Rectal smooth muscle tissue (tissue), 1 donor: ENCODE measurements at regions not wholly inside any gene's neighbourhood (a gene's known extent, or its start where the extent isn't known, plus 50 kb on each side); places are given as distances from the start of the nearest gene placed in this dataset.
A peak's percentile ranks its signal among the peaks of the same experiment; 100 is the strongest.

Experiments
- H3K27ac ChIP-seq: one replicate; pipeline ENCODE4 v1.7.0; 2013; ENCODE audit warnings: low read depth, low read length, inconsistent platforms
- H3K27me3 ChIP-seq: one replicate; pipeline ENCODE4 v1.7.0; 2013; ENCODE audit warnings: low read length; ENCODE audit not compliant: control insufficient read depth, insufficient read depth
- H3K36me3 ChIP-seq: one replicate; pipeline ENCODE4 v1.7.0; 2013; ENCODE audit warnings: low read length; ENCODE audit not compliant: control insufficient read depth, insufficient read depth
- H3K4me1 ChIP-seq: one replicate; pipeline ENCODE4 v1.7.0; 2013; ENCODE audit warnings: low read length; ENCODE audit not compliant: control insufficient read depth, insufficient read depth
- H3K4me3 ChIP-seq: one replicate; pipeline ENCODE4 v1.7.0; 2013; ENCODE audit warnings: low read length
- H3K9ac ChIP-seq: one replicate; pipeline ENCODE4 v1.7.0; 2013; ENCODE audit warnings: low read length

DNA sequence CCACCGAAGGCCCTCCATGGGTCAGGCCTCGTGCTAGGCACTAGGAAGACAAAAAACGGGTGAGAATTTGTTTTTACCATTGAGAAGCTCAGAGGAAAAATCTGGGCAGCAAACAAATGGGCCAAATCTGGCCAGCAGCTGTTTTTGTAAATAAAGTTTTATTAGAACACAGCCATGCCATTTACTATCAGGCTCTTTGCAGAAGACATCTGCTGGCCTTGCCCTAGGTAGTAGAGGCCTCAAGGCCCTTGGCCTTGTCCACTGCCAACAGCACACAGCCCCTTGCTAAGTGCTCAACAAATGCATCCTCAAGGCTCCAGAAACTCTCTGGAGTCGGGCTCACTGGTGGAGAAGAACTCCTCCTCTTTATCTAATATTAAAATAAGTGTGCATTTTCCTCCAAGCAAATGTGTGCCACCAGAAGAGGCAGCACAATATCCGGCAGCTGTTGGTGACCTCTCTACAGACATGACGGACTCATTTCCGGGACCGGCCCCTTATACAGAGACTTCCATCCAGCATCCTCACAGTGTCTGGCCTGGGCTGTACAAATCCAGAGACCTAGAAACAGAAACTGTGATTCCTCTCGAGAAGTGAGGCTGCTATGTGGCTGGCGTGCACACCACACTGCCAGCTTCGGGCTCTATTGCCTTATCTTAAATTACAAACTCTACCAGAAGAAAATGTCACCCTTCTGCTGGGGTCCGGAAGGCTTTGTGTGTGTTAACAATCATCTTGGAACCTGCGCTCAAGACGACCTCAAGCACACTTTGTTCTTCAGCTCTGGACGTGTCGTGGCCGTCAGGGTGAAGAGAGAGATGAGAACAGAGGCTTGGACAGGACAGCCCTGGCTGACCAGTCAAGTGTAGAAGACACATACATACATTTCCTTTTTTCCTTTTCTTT lies 203.9 kb downstream of the TOMM20 start:
- Histone ChIP-seq H3K4me3 (no peak overlapping the region), H3K27me3 (no peaks in the 10 kb centered on the region), H3K9ac (no peak overlapping the region), H3K27ac (peak overlapping the region; percentile 28), H3K36me3 (no peaks in the 10 kb centered on the region), H3K4me1 (peaks cover 9% of the 10 kb centered on the region)

DNA sequence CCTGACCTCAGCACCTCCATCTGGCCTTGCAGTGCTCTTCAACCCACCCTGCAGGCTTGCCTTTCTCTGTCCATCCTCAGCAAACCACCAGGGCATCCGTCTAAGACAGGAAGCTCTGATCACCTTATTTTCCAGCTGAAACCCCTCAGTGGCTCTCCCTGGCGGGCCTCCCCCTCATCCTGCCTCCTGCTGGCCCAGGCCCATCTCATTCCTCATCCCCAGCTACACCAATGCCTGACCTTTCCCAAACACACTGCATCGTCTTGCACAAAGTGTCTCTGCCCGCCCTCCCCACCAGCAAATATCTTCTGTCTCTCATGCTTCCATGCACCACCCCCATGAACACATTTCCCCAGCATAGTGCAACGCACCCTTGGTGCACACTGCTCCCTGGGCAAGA lies 205.0 kb downstream of the TOMM20 start:
- Histone ChIP-seq H3K4me1 (peaks cover 18% of the 10 kb centered on the region), H3K36me3 (no peaks in the 10 kb centered on the region), H3K9ac (no peak overlapping the region), H3K4me3 (no peak overlapping the region), H3K27ac (no peak overlapping the region), H3K27me3 (no peaks in the 10 kb centered on the region)

DNA sequence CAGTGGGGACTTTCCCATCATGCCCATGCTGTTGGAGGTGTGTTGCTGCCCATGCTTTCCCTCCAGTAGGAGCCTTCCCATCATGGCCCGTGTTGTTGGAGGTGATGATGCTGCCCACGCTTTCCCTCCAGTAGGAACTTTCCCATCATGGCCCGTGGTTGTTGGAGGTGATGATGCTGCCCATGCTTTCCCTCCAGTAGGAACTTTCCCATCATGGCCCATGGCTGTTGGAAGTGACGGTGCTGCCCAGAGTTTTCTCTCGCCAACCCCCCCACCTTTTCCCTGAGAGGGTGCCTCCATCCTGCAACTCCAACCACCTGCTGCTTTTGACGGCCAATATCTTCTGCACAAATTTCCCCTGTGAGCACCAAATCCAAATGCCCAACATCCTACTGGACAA lies 205.7 kb downstream of the TOMM20 start:
- H3K9ac ChIP-seq = no peak overlapping the region
- H3K27ac ChIP-seq = no peak overlapping the region
- no peaks in the 10 kb centered on the region for H3K36me3 ChIP-seq
- H3K4me1 ChIP-seq = peaks cover 21% of the 10 kb centered on the region
- no peak overlapping the region for H3K4me3 ChIP-seq
- no peaks in the 10 kb centered on the region for H3K27me3 ChIP-seq

GRCh38 chr1:234921266-234922062 lies 207.2 kb downstream of the TOMM20 start:
- no peaks in the 10 kb centered on the region for H3K27me3 ChIP-seq
- no peaks in the 10 kb centered on the region for H3K36me3 ChIP-seq
- peaks cover 22% of the 10 kb centered on the region for H3K4me1 ChIP-seq
- H3K27ac ChIP-seq = no peak overlapping the region
- no peak overlapping the region for H3K9ac ChIP-seq
- H3K4me3 ChIP-seq = no peak overlapping the region

GRCh38 chr1:234920843-234921140 lies 207.8 kb downstream of the TOMM20 start:
- no peak overlapping the region for H3K27ac ChIP-seq
- peaks cover 23% of the 10 kb centered on the region for H3K4me1 ChIP-seq
- H3K27me3 ChIP-seq = no peaks in the 10 kb centered on the region
- H3K4me3 ChIP-seq = no peak overlapping the region
- no peak overlapping the region for H3K9ac ChIP-seq
- H3K36me3 ChIP-seq = no peaks in the 10 kb centered on the region

DNA sequence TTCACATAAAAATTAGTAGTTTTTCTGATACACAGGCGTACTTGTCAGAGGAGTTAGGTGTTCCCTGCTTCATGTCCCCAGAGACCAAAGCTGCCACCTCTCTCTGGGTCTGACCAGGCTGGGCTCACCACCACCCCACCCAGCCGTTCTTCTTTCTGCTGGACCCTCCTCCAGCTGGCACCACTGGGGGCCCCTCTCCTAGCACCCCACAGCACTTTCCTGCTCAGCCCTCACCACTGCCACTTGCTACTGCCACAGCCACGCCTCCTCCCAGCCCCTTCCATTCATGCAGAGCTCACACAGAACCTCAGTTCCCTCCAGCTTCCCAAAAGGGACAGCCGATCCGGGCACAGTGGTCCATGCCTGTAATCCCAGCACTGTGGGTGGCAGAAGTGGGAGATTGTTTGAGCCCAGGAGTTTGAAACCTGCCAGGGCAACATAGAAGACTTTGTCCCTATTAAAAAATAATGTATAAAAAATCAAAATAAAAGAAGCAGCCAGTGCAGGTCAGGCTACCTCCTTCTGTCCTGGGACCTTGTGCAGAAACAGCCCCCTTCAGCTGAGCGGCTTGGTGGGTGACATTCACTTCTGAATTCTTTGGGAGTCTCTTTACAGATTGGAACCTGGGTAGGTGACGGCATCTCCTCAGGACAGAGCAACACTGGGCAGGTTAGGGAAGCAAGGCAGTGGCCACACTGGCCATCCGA lies 208.3 kb downstream of the TOMM20 start:
- Histone ChIP-seq H3K27me3 (no peaks in the 10 kb centered on the region), H3K4me3 (no peak overlapping the region), H3K36me3 (no peaks in the 10 kb centered on the region), H3K9ac (no peak overlapping the region), H3K4me1 (peaks cover 20% of the 10 kb centered on the region), H3K27ac (no peak overlapping the region)

DNA sequence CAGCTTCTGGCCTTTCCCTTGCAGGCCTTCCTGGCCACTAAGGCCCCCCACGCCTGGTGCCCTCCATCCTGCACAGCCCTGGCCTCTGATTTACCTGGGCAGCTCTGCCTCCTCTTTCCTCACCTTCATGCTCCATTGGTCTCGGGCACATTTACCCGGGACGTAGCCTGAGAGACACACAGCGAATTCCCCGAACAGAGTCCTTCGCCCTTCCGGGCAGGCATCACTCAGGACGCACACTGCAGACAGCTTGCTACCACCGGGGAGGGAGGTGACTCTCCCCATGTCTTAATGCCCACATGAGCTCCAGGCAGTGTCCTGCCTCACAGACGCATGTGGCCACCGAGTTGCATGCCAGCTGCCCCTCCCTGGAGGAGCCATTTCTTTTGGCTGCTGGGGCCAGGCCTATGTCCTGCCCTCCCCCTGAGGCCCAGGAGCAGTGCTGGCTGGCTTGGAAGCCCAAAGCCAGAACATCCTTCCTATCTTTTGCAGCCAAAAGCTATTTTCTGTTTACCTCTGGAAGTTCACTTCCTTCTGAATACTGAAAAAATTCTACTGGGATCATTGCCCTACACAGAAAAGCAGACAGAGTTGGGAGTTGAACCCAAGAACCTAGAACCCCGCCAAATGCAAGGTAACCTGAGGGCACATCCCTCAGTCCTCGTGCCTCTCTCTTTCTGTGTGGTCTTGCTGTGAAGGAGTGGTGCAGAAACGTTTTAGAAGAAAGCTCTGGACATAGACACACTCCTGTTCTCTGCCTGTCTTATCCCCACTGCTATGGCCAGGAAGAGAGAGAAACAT lies 209.5 kb downstream of the TOMM20 start:
- H3K36me3 ChIP-seq = no peaks in the 10 kb centered on the region
- no peak overlapping the region for H3K9ac ChIP-seq
- H3K27me3 ChIP-seq = no peaks in the 10 kb centered on the region
- H3K27ac ChIP-seq = peak overlapping the region; percentile 57
- peaks cover 20% of the 10 kb centered on the region for H3K4me1 ChIP-seq
- H3K4me3 ChIP-seq = no peak overlapping the region

- Histone ChIP-seq H3K9ac (no peak overlapping the region), H3K4me3 (no peak overlapping the region), H3K4me1 (peaks cover 20% of the 10 kb centered on the region), H3K27me3 (no peaks in the 10 kb centered on the region), H3K27ac (peak overlapping the region; percentile 57), H3K36me3 (no peaks in the 10 kb centered on the region)
Observed at GRCh38 chr1:234918181-234918841, 210.3 kb downstream of the TOMM20 start.

DNA sequence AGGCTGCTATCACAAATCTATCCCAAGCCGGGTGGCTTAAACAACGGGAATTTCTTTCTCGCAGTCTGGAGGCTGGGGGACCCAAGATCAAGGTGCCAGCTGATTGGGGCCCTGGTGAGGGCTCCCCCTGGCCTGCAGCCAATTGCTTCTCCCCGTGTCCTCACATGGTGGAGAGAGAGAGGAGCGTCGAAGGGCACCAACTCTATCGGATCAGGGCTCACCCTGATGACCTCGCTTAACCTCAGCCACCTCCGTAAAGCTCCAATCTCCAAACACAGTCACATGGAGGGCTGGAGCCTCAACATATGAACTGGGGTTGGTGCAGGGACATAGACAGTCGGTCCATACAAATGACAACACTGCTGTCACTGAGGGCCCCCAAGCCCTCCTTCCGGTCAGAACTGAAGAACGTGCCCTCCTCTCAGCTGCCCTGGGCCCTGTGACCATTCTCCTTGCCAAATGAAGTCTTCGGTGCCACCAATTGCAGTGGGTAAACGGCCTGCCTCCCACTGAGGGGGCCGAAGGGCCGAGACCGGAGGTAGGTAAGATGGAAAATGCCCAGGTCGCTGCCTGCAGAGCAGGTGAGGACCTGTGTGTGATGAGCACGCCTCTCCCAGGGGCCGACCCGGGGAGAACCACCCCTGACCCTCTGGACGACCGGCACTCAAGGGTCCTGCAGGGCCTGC lies 211.0 kb downstream of the TOMM20 start:
- no peak overlapping the region for H3K27ac ChIP-seq
- no peak overlapping the region for H3K4me3 ChIP-seq
- no peaks in the 10 kb centered on the region for H3K36me3 ChIP-seq
- H3K4me1 ChIP-seq = peaks cover 20% of the 10 kb centered on the region
- no peaks in the 10 kb centered on the region for H3K27me3 ChIP-seq
- no peak overlapping the region for H3K9ac ChIP-seq

- no peak overlapping the region for H3K4me3 ChIP-seq
- no peak overlapping the region for H3K9ac ChIP-seq
- no peaks in the 10 kb centered on the region for H3K27me3 ChIP-seq
- H3K36me3 ChIP-seq = no peaks in the 10 kb centered on the region
- H3K4me1 ChIP-seq = peaks cover 20% of the 10 kb centered on the region
- H3K27ac ChIP-seq = no peak overlapping the region
Observed at GRCh38 chr1:234916840-234917239, 211.8 kb downstream of the TOMM20 start.
